MM.1S (cell line): ENCODE measurements at regions not wholly inside any gene's neighbourhood (a gene's known extent, or its start where the extent isn't known, plus 50 kb on each side); places are given as distances from the start of the nearest gene placed in this dataset.

Source experiments
- DNase-seq: peaks from one replicate; pipeline ENCODE4 v3.0.0-alpha.2; 2015
- H2AFZ ChIP-seq: fragments of 300-600 bp; sonication (generic); 2 replicates; pipeline ENCODE4 v1.6.0; 2016; ENCODE audit warnings: antibody characterized with exemption, low read length
- H3F3A ChIP-seq: fragments of 300-600 bp; sonication (generic); 2 replicates; pipeline ENCODE4 v1.6.1; 2016; ENCODE audit warnings: mild to moderate bottlenecking, antibody characterized with exemption, low read length, moderate library complexity, mixed read lengths; ENCODE audit not compliant: insufficient read depth
- H3K27ac ChIP-seq: fragments of 300-600 bp; sonication (generic); 2 replicates; pipeline ENCODE4 v1.5.1; 2016; ENCODE audit warnings: mild to moderate bottlenecking, low read length
- H3K27me3 ChIP-seq: fragments of 300-600 bp; sonication (generic); replicated peaks from 2 replicates; pipeline ENCODE4 v1.6.0; 2016; ENCODE audit warnings: low read length; ENCODE audit not compliant: insufficient read depth
- H3K36me3 ChIP-seq: fragments of 300-600 bp; sonication (generic); replicated peaks from 2 replicates; pipeline ENCODE4 v1.6.1; 2016; ENCODE audit warnings: mild to moderate bottlenecking, low read length, mixed read lengths; ENCODE audit not compliant: insufficient read depth
- H3K4me1 ChIP-seq: fragments of 300-600 bp; sonication (generic); 2 replicates; pipeline ENCODE4 v1.6.1; 2016; ENCODE audit warnings: low read length, mixed read lengths
- H3K4me2 ChIP-seq: fragments of 300-600 bp; sonication (generic); 2 replicates; pipeline ENCODE4 v1.6.0; 2016; ENCODE audit warnings: low read depth, low read length
- H3K4me3 ChIP-seq: fragments of 300-600 bp; sonication (generic); 2 replicates; pipeline ENCODE4 v1.5.1; 2016; ENCODE audit warnings: low read length, mixed read lengths
- H3K79me2 ChIP-seq: fragments of 300-600 bp; sonication (generic); 2 replicates; pipeline ENCODE4 v1.6.1; 2016; ENCODE audit warnings: mixed run types, low read length, mixed read lengths
- H3K9ac ChIP-seq: fragments of 300-600 bp; sonication (generic); 2 replicates; pipeline ENCODE4 v1.6.1; 2016; ENCODE audit warnings: low read length, mixed read lengths
- H3K9me2 ChIP-seq: fragments of 300-600 bp; sonication (generic); replicated peaks from 2 replicates; pipeline ENCODE4 v1.6.1; 2016; ENCODE audit warnings: mild to moderate bottlenecking, low read length, mixed read lengths; ENCODE audit not compliant: insufficient read depth
- H3K9me3 ChIP-seq: fragments of 300-600 bp; sonication (generic); replicated peaks from 2 replicates; pipeline ENCODE4 v1.6.1; 2016; ENCODE audit warnings: mild to moderate bottlenecking, low read length, mixed read lengths; ENCODE audit not compliant: insufficient read depth
- H4K20me1 ChIP-seq: fragments of 300-600 bp; sonication (generic); 2 replicates; pipeline ENCODE4 v1.6.1; 2016; ENCODE audit warnings: mild to moderate bottlenecking, low read length, moderate library complexity, mixed read lengths; ENCODE audit not compliant: insufficient read depth
- CTCF ChIP-seq: fragments of 300-600 bp; sonication (generic); IDR thresholded peaks from 2 replicates; pipeline ENCODE4 v1.5.1; 2016; ENCODE audit warnings: antibody characterized with exemption, low read length, mixed read lengths
- EZH2 ChIP-seq: fragments of 300-600 bp; sonication (generic); optimal IDR thresholded peaks from 2 replicates; pipeline ENCODE3; 2017; ENCODE audit warnings: low read depth, mild to moderate bottlenecking, antibody characterized with exemption, low read length, mixed read lengths
- EZH2phosphoT487 ChIP-seq: fragments of 300-600 bp; sonication (generic); IDR thresholded peaks from 2 replicates; pipeline ENCODE4 v1.6.1; 2018; ENCODE audit warnings: antibody characterized with exemption, low read length

- Histone ChIP-seq H3F3A (no peaks in the 10 kb centered on the region), H3K9me2 (no peaks in the 10 kb centered on the region)
These were observed 1195.3 kb downstream of the EFNB2 start for GRCh38 chr13:105340061-105340606.

GRCh38 chr13:105338773-105339172 lies 1196.7 kb downstream of the EFNB2 start:
- H3K4me2 ChIP-seq = no peak overlapping the region
- no peaks in the 10 kb centered on the region for H3K9me3 ChIP-seq
- no peak overlapping the region for H3K9ac ChIP-seq
- no peaks in the 10 kb centered on the region for H3K79me2 ChIP-seq
- TF ChIP-seq EZH2phosphoT487 (no peak), CTCF (no peak), EZH2 (no peak)
- H3K9me2 ChIP-seq = no peaks in the 10 kb centered on the region
- no peaks in the 10 kb centered on the region for H3K27me3 ChIP-seq
- no peaks in the 10 kb centered on the region for H4K20me1 ChIP-seq
- no peak overlapping the region for H3K4me3 ChIP-seq
- H3K27ac ChIP-seq = no peak overlapping the region
- no peak for DNase-seq
- H2AFZ ChIP-seq = no peak overlapping the region
- H3K4me1 ChIP-seq = no peaks in the 10 kb centered on the region
- H3K36me3 ChIP-seq = no peaks in the 10 kb centered on the region
- H3F3A ChIP-seq = no peaks in the 10 kb centered on the region

More at GRCh38 chr13:105340061-105340606, 1195.3 kb downstream of the EFNB2 start:
- no peak overlapping the region for H3K4me3 ChIP-seq
- no peaks in the 10 kb centered on the region for H4K20me1 ChIP-seq
- TF ChIP-seq CTCF (no peak), EZH2 (no peak), EZH2phosphoT487 (no peak)
- no peaks in the 10 kb centered on the region for H3K4me1 ChIP-seq
- H3K36me3 ChIP-seq = no peaks in the 10 kb centered on the region
- no peak overlapping the region for H3K4me2 ChIP-seq
- no peaks in the 10 kb centered on the region for H3K9me3 ChIP-seq
- H3K27me3 ChIP-seq = no peaks in the 10 kb centered on the region
- H3K9ac ChIP-seq = no peak overlapping the region
- no peak for DNase-seq
- H2AFZ ChIP-seq = no peak overlapping the region
- no peaks in the 10 kb centered on the region for H3K79me2 ChIP-seq
- H3K27ac ChIP-seq = no peak overlapping the region

- no peak overlapping the region for H3K27ac ChIP-seq
- DNase-seq = no peak
- H3K4me3 ChIP-seq = no peak overlapping the region
- no peaks in the 10 kb centered on the region for H3K27me3 ChIP-seq
- no peaks in the 10 kb centered on the region for H3K4me1 ChIP-seq
- H3K79me2 ChIP-seq = no peaks in the 10 kb centered on the region
- no peaks in the 10 kb centered on the region for H3K9me2 ChIP-seq
- H3K9me3 ChIP-seq = no peaks in the 10 kb centered on the region
- no peaks in the 10 kb centered on the region for H3F3A ChIP-seq
- no peak overlapping the region for H3K4me2 ChIP-seq
- no peaks in the 10 kb centered on the region for H3K36me3 ChIP-seq
- no peak overlapping the region for H3K9ac ChIP-seq
- no peak overlapping the region for H2AFZ ChIP-seq
- no peaks in the 10 kb centered on the region for H4K20me1 ChIP-seq
- TF ChIP-seq EZH2phosphoT487 (no peak), CTCF (no peak), EZH2 (no peak)
These were observed 1197.5 kb downstream of the EFNB2 start for GRCh38 chr13:105338006-105338405.
